ENCODE measurements at regions not wholly inside any gene's neighbourhood (a gene's known extent, or its start where the extent isn't known, plus 50 kb on each side); places are given as distances from the start of the nearest gene placed in this dataset.
"Not testable (repeated sequence)": the region's sequence is repeated elsewhere in the genome, so short reads cannot be mapped to it uniquely, and the experiment has no call there.

GRCh38 chr6:12533586-12533985 lies 183.0 kb upstream of the PHACTR1 start:
- H4K20me1 ChIP-seq (ENCODE audit: insufficient read depth, low read depth, low read length), result no peaks in the 10 kb centered on the region
- no peak overlapping the region for H2AFZ ChIP-seq (ENCODE audit: low read length)
- no peaks in the 10 kb centered on the region for H3K79me2 ChIP-seq (ENCODE audit: low read length)
- H3K9ac ChIP-seq (ENCODE audit: low read length), result no peak overlapping the region
- H3K9me3 ChIP-seq (ENCODE audit: low read length), result no peaks in the 10 kb centered on the region
- H3K4me1 ChIP-seq (ENCODE audit: low read length), result peaks cover 10% of the 10 kb centered on the region
- H3K36me3 ChIP-seq (ENCODE audit: insufficient read depth, low read length), result no peaks in the 10 kb centered on the region
- no peak overlapping the region for H3K27ac ChIP-seq (ENCODE audit: low read length)
- H3K9me2 ChIP-seq (replicated peaks; ENCODE audit: insufficient read depth, low read length), result no peaks in the 10 kb centered on the region
- no peak overlapping the region for H3K4me2 ChIP-seq (ENCODE audit: low read depth, low read length, poor library complexity, severe bottlenecking)
- H3K4me3 ChIP-seq (ENCODE audit: low read length), result no peak overlapping the region
- no peaks in the 10 kb centered on the region for H3K27me3 ChIP-seq (ENCODE audit: low read length)
- DNase-seq, result no peak

- no peaks in the 10 kb centered on the region for H3K27me3 ChIP-seq (ENCODE audit: low read length)
- no peak overlapping the region for H3K27ac ChIP-seq (ENCODE audit: low read length)
- H2AFZ ChIP-seq (ENCODE audit: low read length), result no peak overlapping the region
- no peak for DNase-seq
- H3K4me2 ChIP-seq (ENCODE audit: low read depth, low read length, poor library complexity, severe bottlenecking), result no peak overlapping the region
- no peaks in the 10 kb centered on the region for H3K9me2 ChIP-seq (replicated peaks; ENCODE audit: insufficient read depth, low read length)
- H3K4me1 ChIP-seq (ENCODE audit: low read length), result peaks cover 10% of the 10 kb centered on the region
- H3K9me3 ChIP-seq (ENCODE audit: low read length), result no peaks in the 10 kb centered on the region
- H4K20me1 ChIP-seq (ENCODE audit: insufficient read depth, low read depth, low read length), result no peaks in the 10 kb centered on the region
- H3K36me3 ChIP-seq (ENCODE audit: insufficient read depth, low read length), result no peaks in the 10 kb centered on the region
- no peak overlapping the region for H3K9ac ChIP-seq (ENCODE audit: low read length)
- no peaks in the 10 kb centered on the region for H3K79me2 ChIP-seq (ENCODE audit: low read length)
- H3K4me3 ChIP-seq (ENCODE audit: low read length), result no peak overlapping the region
Observed at GRCh38 chr6:12534069-12534853, 182.3 kb upstream of the PHACTR1 start.

- no peak overlapping the region for H3K4me2 ChIP-seq (ENCODE audit: low read depth, low read length, poor library complexity, severe bottlenecking)
Observed at GRCh38 chr6:12535586-12536314, 180.8 kb upstream of the PHACTR1 start.

GRCh38 chr6:12536416-12536815 lies 180.2 kb upstream of the PHACTR1 start:
- Histone ChIP-seq H3K27me3 (ENCODE audit: low read length) (no peaks in the 10 kb centered on the region), H3K9me2 (replicated peaks; ENCODE audit: insufficient read depth, low read length) (no peaks in the 10 kb centered on the region), H3K9ac (ENCODE audit: low read length) (no peak overlapping the region), H3K36me3 (ENCODE audit: insufficient read depth, low read length) (no peaks in the 10 kb centered on the region), H4K20me1 (ENCODE audit: insufficient read depth, low read depth, low read length) (no peaks in the 10 kb centered on the region), H2AFZ (ENCODE audit: low read length) (no peak overlapping the region), H3K4me1 (ENCODE audit: low read length) (peaks cover 10% of the 10 kb centered on the region), H3K4me2 (ENCODE audit: low read depth, low read length, poor library complexity, severe bottlenecking) (no peak overlapping the region), H3K27ac (ENCODE audit: low read length) (no peak overlapping the region), H3K9me3 (ENCODE audit: low read length) (no peaks in the 10 kb centered on the region), H3K4me3 (ENCODE audit: low read length) (no peak overlapping the region), H3K79me2 (ENCODE audit: low read length) (no peaks in the 10 kb centered on the region)
- DNase-seq, result no peak

More at GRCh38 chr6:12535586-12536314, 180.8 kb upstream of the PHACTR1 start:
- Histone ChIP-seq H3K4me3 (ENCODE audit: low read length) (no peak overlapping the region), H3K27ac (ENCODE audit: low read length) (no peak overlapping the region), H2AFZ (ENCODE audit: low read length) (no peak overlapping the region), H3K9ac (ENCODE audit: low read length) (no peak overlapping the region), H3K9me2 (replicated peaks; ENCODE audit: insufficient read depth, low read length) (no peaks in the 10 kb centered on the region), H3K27me3 (ENCODE audit: low read length) (no peaks in the 10 kb centered on the region), H3K9me3 (ENCODE audit: low read length) (no peaks in the 10 kb centered on the region), H3K4me1 (ENCODE audit: low read length) (peaks cover 10% of the 10 kb centered on the region), H4K20me1 (ENCODE audit: insufficient read depth, low read depth, low read length) (no peaks in the 10 kb centered on the region), H3K36me3 (ENCODE audit: insufficient read depth, low read length) (no peaks in the 10 kb centered on the region), H3K79me2 (ENCODE audit: low read length) (no peaks in the 10 kb centered on the region)
- no peak for DNase-seq

- Histone ChIP-seq H2AFZ (ENCODE audit: low read length) (no peak overlapping the region), H3K9me3 (ENCODE audit: low read length) (no peaks in the 10 kb centered on the region), H3K9ac (ENCODE audit: low read length) (no peak overlapping the region), H3K36me3 (ENCODE audit: insufficient read depth, low read length) (no peaks in the 10 kb centered on the region), H3K27ac (ENCODE audit: low read length) (no peak overlapping the region), H3K79me2 (ENCODE audit: low read length) (no peaks in the 10 kb centered on the region), H3K4me2 (ENCODE audit: low read depth, low read length, poor library complexity, severe bottlenecking) (no peak overlapping the region), H3K27me3 (ENCODE audit: low read length) (no peaks in the 10 kb centered on the region), H3K4me3 (ENCODE audit: low read length) (no peak overlapping the region), H4K20me1 (ENCODE audit: insufficient read depth, low read depth, low read length) (no peaks in the 10 kb centered on the region), H3K4me1 (ENCODE audit: low read length) (peaks cover 10% of the 10 kb centered on the region), H3K9me2 (replicated peaks; ENCODE audit: insufficient read depth, low read length) (no peaks in the 10 kb centered on the region)
- DNase-seq, result no peak
Observed at GRCh38 chr6:12537389-12537788, 179.2 kb upstream of the PHACTR1 start.

GRCh38 chr6:12538881-12539357 lies 177.6 kb upstream of the PHACTR1 start:
- no peaks in the 10 kb centered on the region for H3K9me2 ChIP-seq (replicated peaks; ENCODE audit: insufficient read depth, low read length)
- peaks cover 10% of the 10 kb centered on the region for H3K4me1 ChIP-seq (ENCODE audit: low read length)
- no peaks in the 10 kb centered on the region for H3K27me3 ChIP-seq (ENCODE audit: low read length)
- H4K20me1 ChIP-seq (ENCODE audit: insufficient read depth, low read depth, low read length), result no peaks in the 10 kb centered on the region
- no peak overlapping the region for H3K27ac ChIP-seq (ENCODE audit: low read length)
- DNase-seq, result no peak
- H3K79me2 ChIP-seq (ENCODE audit: low read length), result no peaks in the 10 kb centered on the region
- H3K36me3 ChIP-seq (ENCODE audit: insufficient read depth, low read length), result no peaks in the 10 kb centered on the region
- H3K9ac ChIP-seq (ENCODE audit: low read length), result no peak overlapping the region
- H3K9me3 ChIP-seq (ENCODE audit: low read length), result no peaks in the 10 kb centered on the region
- no peak overlapping the region for H3K4me3 ChIP-seq (ENCODE audit: low read length)
- no peak overlapping the region for H2AFZ ChIP-seq (ENCODE audit: low read length)
- H3K4me2 ChIP-seq (ENCODE audit: low read depth, low read length, poor library complexity, severe bottlenecking), result no peak overlapping the region

- not testable (repeated sequence) for H3K4me2 ChIP-seq (ENCODE audit: low read depth, low read length, poor library complexity, severe bottlenecking); H2AFZ ChIP-seq (ENCODE audit: low read length); H3K4me3 ChIP-seq (ENCODE audit: low read length); H3K9me3 ChIP-seq (ENCODE audit: low read length); DNase-seq; H3K9me2 ChIP-seq (replicated peaks; ENCODE audit: insufficient read depth, low read length); H3K4me1 ChIP-seq (ENCODE audit: low read length); H3K27me3 ChIP-seq (ENCODE audit: low read length); H4K20me1 ChIP-seq (ENCODE audit: insufficient read depth, low read depth, low read length); H3K36me3 ChIP-seq (ENCODE audit: insufficient read depth, low read length); H3K27ac ChIP-seq (ENCODE audit: low read length); H3K79me2 ChIP-seq (ENCODE audit: low read length); H3K9ac ChIP-seq (ENCODE audit: low read length)
Observed at GRCh38 chr6:12542319-12543115, 174.1 kb upstream of the PHACTR1 start.

GRCh38 chr6:12543953-12544352 lies 172.6 kb upstream of the PHACTR1 start:
- Histone ChIP-seq H3K9me2 (replicated peaks; ENCODE audit: insufficient read depth, low read length) (no peaks in the 10 kb centered on the region), H3K4me1 (ENCODE audit: low read length) (no peaks in the 10 kb centered on the region), H3K4me3 (ENCODE audit: low read length) (no peak overlapping the region), H3K36me3 (ENCODE audit: insufficient read depth, low read length) (no peaks in the 10 kb centered on the region), H3K9ac (ENCODE audit: low read length) (no peak overlapping the region), H2AFZ (ENCODE audit: low read length) (no peak overlapping the region), H3K4me2 (ENCODE audit: low read depth, low read length, poor library complexity, severe bottlenecking) (no peak overlapping the region), H3K27ac (ENCODE audit: low read length) (no peak overlapping the region), H3K27me3 (ENCODE audit: low read length) (no peaks in the 10 kb centered on the region), H4K20me1 (ENCODE audit: insufficient read depth, low read depth, low read length) (no peaks in the 10 kb centered on the region), H3K9me3 (ENCODE audit: low read length) (no peaks in the 10 kb centered on the region), H3K79me2 (ENCODE audit: low read length) (no peaks in the 10 kb centered on the region)
- no peak for DNase-seq
